ENCODE measurements at regions not wholly inside any gene's neighbourhood (a gene's known extent, or its start where the extent isn't known, plus 50 kb on each side); places are given as distances from the start of the nearest gene placed in this dataset.

DNA sequence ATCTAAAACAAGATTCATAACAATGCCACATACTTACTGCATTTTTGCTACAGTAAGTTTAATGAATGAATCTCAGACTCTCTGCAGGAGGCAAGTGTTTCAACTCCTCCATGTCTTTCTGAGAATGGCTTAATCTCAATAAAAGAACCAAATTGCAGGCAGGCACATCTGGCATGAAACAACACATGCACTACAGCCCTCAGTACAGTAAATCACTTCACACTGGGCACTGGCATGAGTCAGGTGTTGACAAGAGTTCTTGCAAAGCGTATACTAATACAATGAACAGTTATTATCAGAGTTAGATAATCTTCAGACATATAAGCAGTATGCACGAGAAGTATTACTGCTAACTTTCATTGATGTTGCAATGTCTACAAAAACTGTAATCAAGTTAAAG, 1386.8 kb downstream of the MRPL39 start:
- no peaks in the 10 kb centered on the region for H3K4me1 ChIP-seq (ENCODE audit: control insufficient read depth, extremely low read depth, insufficient read depth, low read length)
- no peaks in the 10 kb centered on the region for H4K20me1 ChIP-seq (replicated peaks; ENCODE audit: control insufficient read depth, extremely low read depth, insufficient read depth, low read length)
- no peaks in the 10 kb centered on the region for H3K79me2 ChIP-seq (ENCODE audit: control insufficient read depth, insufficient read depth, low read length)
- no peak for DNase-seq (ENCODE audit: low read depth, low spot score)
- H3K9me3 ChIP-seq (replicated peaks; ENCODE audit: control insufficient read depth, insufficient read depth, low read length), result no peaks in the 10 kb centered on the region
- TF ChIP-seq JUN (IDR thresholded peaks at IDR 0.05; ENCODE audit: borderline replicate concordance, insufficient read depth, insufficient read length, low read depth) (no peak), POLR2A (IDR thresholded peaks at IDR 0.05; ENCODE audit: low read depth, low read length) (no peak), EZH2 (IDR thresholded peaks at IDR 0.05; ENCODE audit: borderline replicate concordance, low read depth, low read length, severe bottlenecking) (no peak), POLR2AphosphoS5 (IDR thresholded peaks at IDR 0.05; ENCODE audit: insufficient read depth, low read depth, low read length) (no peak), GATA2 (IDR thresholded peaks at IDR 0.05; ENCODE audit: insufficient read depth, insufficient read length, low read depth, low read length) (no peak), MYC (IDR thresholded peaks at IDR 0.05; ENCODE audit: low read depth, low read length) (no peak), FOS (IDR thresholded peaks at IDR 0.05; ENCODE audit: borderline replicate concordance, insufficient read depth, low read length) (no peak)
- TF ChIP-seq, protein P1, sequence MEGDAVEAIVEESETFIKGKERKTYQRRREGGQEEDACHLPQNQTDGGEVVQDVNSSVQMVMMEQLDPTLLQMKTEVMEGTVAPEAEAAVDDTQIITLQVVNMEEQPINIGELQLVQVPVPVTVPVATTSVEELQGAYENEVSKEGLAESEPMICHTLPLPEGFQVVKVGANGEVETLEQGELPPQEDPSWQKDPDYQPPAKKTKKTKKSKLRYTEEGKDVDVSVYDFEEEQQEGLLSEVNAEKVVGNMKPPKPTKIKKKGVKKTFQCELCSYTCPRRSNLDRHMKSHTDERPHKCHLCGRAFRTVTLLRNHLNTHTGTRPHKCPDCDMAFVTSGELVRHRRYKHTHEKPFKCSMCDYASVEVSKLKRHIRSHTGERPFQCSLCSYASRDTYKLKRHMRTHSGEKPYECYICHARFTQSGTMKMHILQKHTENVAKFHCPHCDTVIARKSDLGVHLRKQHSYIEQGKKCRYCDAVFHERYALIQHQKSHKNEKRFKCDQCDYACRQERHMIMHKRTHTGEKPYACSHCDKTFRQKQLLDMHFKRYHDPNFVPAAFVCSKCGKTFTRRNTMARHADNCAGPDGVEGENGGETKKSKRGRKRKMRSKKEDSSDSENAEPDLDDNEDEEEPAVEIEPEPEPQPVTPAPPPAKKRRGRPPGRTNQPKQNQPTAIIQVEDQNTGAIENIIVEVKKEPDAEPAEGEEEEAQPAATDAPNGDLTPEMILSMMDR (IDR thresholded peaks at IDR 0.05; ENCODE audit: extremely low read depth in 1 of 2, insufficient read depth in 1 of 2, low read depth in 1 of 2, low read length in 2 of 2), result no peak
- TF ChIP-seq, protein P2, sequence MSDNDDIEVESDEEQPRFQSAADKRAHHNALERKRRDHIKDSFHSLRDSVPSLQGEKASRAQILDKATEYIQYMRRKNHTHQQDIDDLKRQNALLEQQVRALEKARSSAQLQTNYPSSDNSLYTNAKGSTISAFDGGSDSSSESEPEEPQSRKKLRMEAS (IDR thresholded peaks at IDR 0.05; ENCODE audit: insufficient read depth, insufficient read length), result no peak
- no peak overlapping the region for H3K27ac ChIP-seq (ENCODE audit: insufficient read depth, low read depth, low read length)
- dilution Hi-C loops (cut with MboI; ENCODE audit: extremely low pct_ligation_motif_present, low sequenced_read_pairs), result no loop called here
- no peak overlapping the region for H2AFZ ChIP-seq (ENCODE audit: low read depth, low read length)
- ChIA-PET POLR2A (no interaction called here), CTCF (no interaction called here)
- H3K4me2 ChIP-seq (ENCODE audit: insufficient read depth, low read length), result no peak overlapping the region
- H3K9me1 ChIP-seq (replicated peaks; ENCODE audit: control insufficient read depth, extremely low read depth, insufficient read depth, low read length), result no peaks in the 10 kb centered on the region
- BruUV-seq (replicated peaks), result no TSS peak
- intact Hi-C loops (cut with micrococcal nuclease), result no loop called here
- H3K27me3 ChIP-seq (ENCODE audit: control insufficient read depth in 2 of 2, insufficient read depth in 2 of 2, low read length in 2 of 2), result no peaks in the 10 kb centered on the region
- FAIRE-seq, result no peak
- H3K9ac ChIP-seq (replicated peaks; ENCODE audit: extremely low read depth, insufficient read depth, low read length), result no peak overlapping the region
- H3K4me3 ChIP-seq (replicated peaks in 1 of 3; ENCODE audit: insufficient read depth in 1 of 3, low read depth in 1 of 3, low read length in 3 of 3), result no peak overlapping the region
- no peaks in the 10 kb centered on the region for H3K36me3 ChIP-seq (ENCODE audit: control insufficient read depth in 2 of 2, extremely low read depth in 1 of 2, insufficient read depth in 2 of 2, low read length in 2 of 2)

Measured in endothelial cell of umbilical vein (primary cell).